Suppressor macrophage treated with lipopolysaccharide for 4 hours (primary cell): ENCODE measurements at regions not wholly inside any gene's neighbourhood (a gene's known extent, or its start where the extent isn't known, plus 50 kb on each side); places are given as distances from the start of the nearest gene placed in this dataset.

Source experiments
- DNase-seq: peaks from one replicate; pipeline ENCODE4 v3.0.0-alpha.2; 2020

- no peak for DNase-seq
These were observed 119.0 kb upstream of the PPP2R2D start for GRCh38 chr10:131781791-131782190.

- no peak for DNase-seq
These were observed 116.3 kb upstream of the PPP2R2D start for GRCh38 chr10:131784363-131785120.

- no peak for DNase-seq
These were observed 115.7 kb upstream of the PPP2R2D start for GRCh38 chr10:131785121-131785460.

GRCh38 chr10:131786756-131787605, 113.8 kb upstream of the PPP2R2D start:
- peak; percentile 47 for DNase-seq

GRCh38 chr10:131787961-131788360, 112.8 kb upstream of the PPP2R2D start:
- DNase-seq, result no peak

- no peak for DNase-seq
These were observed 112.4 kb upstream of the PPP2R2D start for GRCh38 chr10:131788386-131788785.

GRCh38 chr10:131789516-131789915, 111.3 kb upstream of the PPP2R2D start:
- no peak for DNase-seq

GRCh38 chr10:131790021-131790420, 110.8 kb upstream of the PPP2R2D start:
- no peak for DNase-seq

- DNase-seq, result no peak
These were observed 108.7 kb upstream of the PPP2R2D start for GRCh38 chr10:131792011-131792651.

- DNase-seq, result no peak
These were observed 108.0 kb upstream of the PPP2R2D start for GRCh38 chr10:131792809-131793208.

GRCh38 chr10:131795761-131796160, 105.0 kb upstream of the PPP2R2D start:
- no peak for DNase-seq

GRCh38 chr10:131797626-131798025, 103.2 kb upstream of the PPP2R2D start:
- DNase-seq, result no peak

- no peak for DNase-seq
These were observed 101.4 kb upstream of the PPP2R2D start for GRCh38 chr10:131799429-131799828.

GRCh38 chr10:131802156-131802915, 98.5 kb upstream of the PPP2R2D start:
- DNase-seq, result no peak

- DNase-seq, result no peak
These were observed 97.8 kb upstream of the PPP2R2D start for GRCh38 chr10:131802996-131803395.

GRCh38 chr10:131803860-131804425, 96.9 kb upstream of the PPP2R2D start:
- DNase-seq, result no peak

GRCh38 chr10:131804551-131805295, 96.1 kb upstream of the PPP2R2D start:
- no peak for DNase-seq

GRCh38 chr10:131805696-131806095, 95.1 kb upstream of the PPP2R2D start:
- no peak for DNase-seq

GRCh38 chr10:131806146-131806545, 94.7 kb upstream of the PPP2R2D start:
- DNase-seq, result no peak

GRCh38 chr10:131806646-131807317, 94.0 kb upstream of the PPP2R2D start:
- DNase-seq, result no peak

- no peak for DNase-seq
These were observed 92.4 kb upstream of the PPP2R2D start for GRCh38 chr10:131808370-131808930.
